Endodermal cell (in vitro differentiated cells): ENCODE measurements at regions not wholly inside any gene's neighbourhood (a gene's known extent, or its start where the extent isn't known, plus 50 kb on each side); places are given as distances from the start of the nearest gene placed in this dataset.

Experiments used
- DNase-seq: peaks from one replicate; pipeline ENCODE4 v3.0.0-alpha.2; 2017
- H3K27ac ChIP-seq: 2 replicates; pipeline ENCODE4 v1.5.1; 2013; ENCODE audit warnings: mild to moderate bottlenecking, low read depth, low read length, moderate library complexity
- H3K27me3 ChIP-seq: 2 replicates; pipeline ENCODE4 v1.6.1; 2013; ENCODE audit warnings: mild to moderate bottlenecking, low read length, moderate library complexity; ENCODE audit not compliant: insufficient read depth, control insufficient read depth, poor library complexity, severe bottlenecking
- H3K36me3 ChIP-seq: 2 replicates; pipeline ENCODE4 v1.7.0; 2013; ENCODE audit warnings: mild to moderate bottlenecking, low read length, moderate library complexity; ENCODE audit not compliant: control insufficient read depth, insufficient read depth
- H3K4me1 ChIP-seq: one replicate; pipeline ENCODE4 v1.7.0; 2013; ENCODE audit warnings: low read length; ENCODE audit not compliant: control insufficient read depth, insufficient read depth
- H3K4me3 ChIP-seq: 2 replicates; pipeline ENCODE4 v1.5.1; 2013; ENCODE audit warnings: mild to moderate bottlenecking, low read length, moderate library complexity
- H3K9ac ChIP-seq: 2 replicates; pipeline ENCODE4 v1.6.1; 2013; ENCODE audit warnings: mild to moderate bottlenecking, low read length, moderate library complexity; ENCODE audit not compliant: poor library complexity, severe bottlenecking; ENCODE audit errors: extremely low read depth
- H3K9me3 ChIP-seq: 2 replicates; pipeline ENCODE4 v1.6.1; 2013; ENCODE audit warnings: mild to moderate bottlenecking, low read length, moderate library complexity; ENCODE audit not compliant: control insufficient read depth
- H3K27ac Mint-ChIP-seq: 2 replicates; pipeline ENCODE4 v1.8.0; 2020; ENCODE audit warnings: mixed read lengths
- H3K27me3 Mint-ChIP-seq: 2 replicates; pipeline ENCODE4 v1.8.0; 2021; ENCODE audit warnings: mild to moderate bottlenecking, mixed read lengths; ENCODE audit not compliant: insufficient read depth
- H3K36me3 Mint-ChIP-seq: 2 replicates; pipeline ENCODE4 v1.8.0; 2020; ENCODE audit warnings: low read depth, mixed read lengths
- H3K4me1 Mint-ChIP-seq: 2 replicates; pipeline ENCODE4 v1.8.0; 2020; ENCODE audit warnings: mixed read lengths
- H3K4me3 Mint-ChIP-seq: 2 replicates; pipeline ENCODE4 v1.8.0; 2020; ENCODE audit warnings: mild to moderate bottlenecking, moderate library complexity, mixed read lengths
- H3K9me3 Mint-ChIP-seq: 2 replicates; pipeline ENCODE4 v1.8.0; 2020; ENCODE audit warnings: mild to moderate bottlenecking, mixed read lengths
- WGBS, 2 experiments: methylation state at CpG; one replicate each; pipeline versions ENCODE4 v1.1.5 to v1.1.7; 2013; ENCODE audit warnings: missing lambda C conversion rate in 2 of 2, mixed read lengths in 1 of 2; ENCODE audit not compliant: insufficient coverage in 1 of 2, insufficient read length in 1 of 2; 5-methylcytosine and 5-hydroxymethylcytosine counted together
- TF ChIP-seq, protein P1 (sequence below): fragments of 200-600 bp; sonication (generic); conservative IDR thresholded peaks from 2 replicates; pipeline ENCODE4 v1.5.0; 2021; ENCODE audit warnings: antibody characterized with exemption, mild to moderate bottlenecking

DNA sequence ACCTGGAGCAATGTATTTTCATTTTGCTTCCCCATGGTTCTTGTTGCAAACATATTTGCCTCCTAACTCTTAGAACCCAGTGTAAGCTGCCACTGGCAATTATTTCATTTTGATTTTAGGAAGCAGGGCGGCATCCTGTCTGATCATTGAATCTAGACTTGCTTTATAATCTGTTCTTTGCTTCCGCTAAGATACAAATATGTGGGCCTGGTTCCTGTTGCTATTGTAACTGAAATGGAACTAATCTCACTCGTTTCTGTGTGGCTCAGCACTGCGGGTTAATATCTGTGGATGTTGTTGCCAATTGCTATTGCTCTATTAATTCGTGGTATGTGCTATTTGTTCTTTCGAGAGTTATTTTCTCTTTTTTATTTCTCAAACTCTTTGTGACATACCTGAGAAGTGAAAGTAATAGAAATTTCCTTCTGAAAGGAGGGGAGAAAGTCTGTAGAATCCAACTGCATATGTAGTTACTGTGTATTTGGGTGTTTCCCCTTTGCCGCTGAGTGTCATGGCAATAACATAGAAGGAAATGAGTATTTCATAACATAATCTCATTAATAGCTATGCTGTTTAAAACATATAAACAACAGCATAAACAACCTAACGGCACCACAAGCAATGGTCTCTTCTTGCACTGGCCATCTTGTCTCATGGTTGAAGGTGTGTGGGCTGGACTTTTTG, 62.4 kb downstream of the FZD1 start:
- DNase-seq: no peak
- WGBS, 2 experiments: 77 to 87% methylated on average over 3 to 7 of the region's 8 CpGs
- peaks cover 8% of the 10 kb centered on the region for H3K27me3 Mint-ChIP-seq
- Histone ChIP-seq H3K9ac (no peak overlapping the region), H3K4me1 (no peaks in the 10 kb centered on the region), H3K27ac (no peak overlapping the region), H3K36me3 (no peaks in the 10 kb centered on the region), H3K4me3 (no peak overlapping the region), H3K27me3 (no peaks in the 10 kb centered on the region), H3K9me3 (no peaks in the 10 kb centered on the region)
- no peak overlapping the region for H3K4me3 Mint-ChIP-seq
- no peaks in the 10 kb centered on the region for H3K36me3 Mint-ChIP-seq
- no peaks in the 10 kb centered on the region for H3K9me3 Mint-ChIP-seq
- no peak overlapping the region for H3K27ac Mint-ChIP-seq
- peaks cover 8% of the 10 kb centered on the region for H3K4me1 Mint-ChIP-seq
- TF ChIP-seq, protein P1, sequence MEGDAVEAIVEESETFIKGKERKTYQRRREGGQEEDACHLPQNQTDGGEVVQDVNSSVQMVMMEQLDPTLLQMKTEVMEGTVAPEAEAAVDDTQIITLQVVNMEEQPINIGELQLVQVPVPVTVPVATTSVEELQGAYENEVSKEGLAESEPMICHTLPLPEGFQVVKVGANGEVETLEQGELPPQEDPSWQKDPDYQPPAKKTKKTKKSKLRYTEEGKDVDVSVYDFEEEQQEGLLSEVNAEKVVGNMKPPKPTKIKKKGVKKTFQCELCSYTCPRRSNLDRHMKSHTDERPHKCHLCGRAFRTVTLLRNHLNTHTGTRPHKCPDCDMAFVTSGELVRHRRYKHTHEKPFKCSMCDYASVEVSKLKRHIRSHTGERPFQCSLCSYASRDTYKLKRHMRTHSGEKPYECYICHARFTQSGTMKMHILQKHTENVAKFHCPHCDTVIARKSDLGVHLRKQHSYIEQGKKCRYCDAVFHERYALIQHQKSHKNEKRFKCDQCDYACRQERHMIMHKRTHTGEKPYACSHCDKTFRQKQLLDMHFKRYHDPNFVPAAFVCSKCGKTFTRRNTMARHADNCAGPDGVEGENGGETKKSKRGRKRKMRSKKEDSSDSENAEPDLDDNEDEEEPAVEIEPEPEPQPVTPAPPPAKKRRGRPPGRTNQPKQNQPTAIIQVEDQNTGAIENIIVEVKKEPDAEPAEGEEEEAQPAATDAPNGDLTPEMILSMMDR: no peak

DNA sequence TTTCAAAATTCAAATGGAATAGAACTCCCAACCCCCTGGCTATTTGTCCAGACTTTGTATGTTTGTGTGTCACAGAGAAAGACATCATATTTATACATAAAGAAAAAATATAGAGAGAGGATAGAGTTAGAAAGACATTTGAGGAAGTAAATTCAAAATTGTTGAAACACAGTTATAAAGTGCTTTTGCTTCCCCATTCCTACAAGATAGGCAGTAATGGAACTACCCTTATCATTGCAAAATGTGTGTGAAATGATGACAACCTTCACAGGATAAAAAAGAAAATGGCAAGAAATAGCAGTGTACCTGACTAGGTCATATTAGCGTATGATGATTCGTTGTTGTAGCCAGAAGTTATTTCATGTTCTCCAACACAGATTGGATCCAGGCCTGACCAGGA, 63.1 kb downstream of the FZD1 start:
- Histone ChIP-seq H3K36me3 (no peaks in the 10 kb centered on the region), H3K27me3 (no peaks in the 10 kb centered on the region), H3K4me3 (no peak overlapping the region), H3K27ac (no peak overlapping the region), H3K4me1 (no peaks in the 10 kb centered on the region), H3K9me3 (no peaks in the 10 kb centered on the region), H3K9ac (no peak overlapping the region)
- DNase-seq: no peak
- no peaks in the 10 kb centered on the region for H3K9me3 Mint-ChIP-seq
- H3K36me3 Mint-ChIP-seq: no peaks in the 10 kb centered on the region
- H3K27ac Mint-ChIP-seq: no peak overlapping the region
- TF ChIP-seq, protein P1: no peak
- H3K4me1 Mint-ChIP-seq: peaks cover 8% of the 10 kb centered on the region
- WGBS, 2 experiments: 94 to 99% methylated on average over 2 of the region's 2 CpGs
- H3K4me3 Mint-ChIP-seq: no peak overlapping the region
- H3K27me3 Mint-ChIP-seq: peaks cover 5% of the 10 kb centered on the region

DNA sequence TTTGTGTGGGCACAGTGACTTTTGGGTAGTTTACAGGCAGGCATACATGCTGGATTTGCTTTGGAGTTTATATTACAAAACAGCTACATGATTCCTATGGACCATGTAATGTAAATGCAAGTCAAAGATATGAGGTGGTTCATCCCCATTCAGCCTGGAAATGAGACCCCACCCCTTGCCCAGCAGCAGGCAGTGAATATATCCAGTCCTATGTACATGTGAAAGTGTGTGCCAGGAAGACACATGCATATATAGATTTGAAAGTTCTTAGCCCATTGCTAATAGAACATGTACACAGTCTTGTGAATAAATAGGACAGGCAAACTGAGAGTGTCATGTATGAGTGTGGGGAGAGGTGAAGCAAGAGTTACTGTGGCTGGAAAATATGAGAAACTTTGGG, 65.3 kb downstream of the FZD1 start:
- Mint-ChIP-seq H3K36me3 (no peaks in the 10 kb centered on the region), H3K9me3 (no peaks in the 10 kb centered on the region), H3K4me1 (peaks cover 7% of the 10 kb centered on the region), H3K27me3 (peaks cover 12% of the 10 kb centered on the region), H3K4me3 (no peak overlapping the region), H3K27ac (no peak overlapping the region)
- Histone ChIP-seq H3K36me3 (no peaks in the 10 kb centered on the region), H3K9me3 (no peaks in the 10 kb centered on the region), H3K27ac (no peak overlapping the region), H3K4me3 (no peak overlapping the region), H3K9ac (no peak overlapping the region), H3K27me3 (no peaks in the 10 kb centered on the region), H3K4me1 (no peaks in the 10 kb centered on the region)
- DNase-seq: no peak
- TF ChIP-seq, protein P1: no peak
